Progenitor cell of endocrine pancreas (in vitro differentiated cells): ENCODE measurements at regions not wholly inside any gene's neighbourhood (a gene's known extent, or its start where the extent isn't known, plus 50 kb on each side); places are given as distances from the start of the nearest gene placed in this dataset.
"Not testable (repeated sequence)": the region's sequence is repeated elsewhere in the genome, so short reads cannot be mapped to it uniquely, and the experiment has no call there.

Experiments used
- DNase-seq: peaks from one replicate; pipeline ENCODE4 v3.0.0; 2021; ENCODE audit warnings: low spot score; ENCODE audit not compliant: unreplicated experiment
- H3K27ac Mint-ChIP-seq: 2 replicates; pipeline ENCODE4 v1.8.0; 2021; ENCODE audit warnings: mild to moderate bottlenecking, moderate library complexity, mixed read lengths
- H3K27me3 Mint-ChIP-seq: 2 replicates; pipeline ENCODE4 v1.8.0; 2021; ENCODE audit warnings: mixed read lengths
- H3K36me3 Mint-ChIP-seq: 2 replicates; pipeline ENCODE4 v1.8.0; 2022; ENCODE audit warnings: mixed read lengths; ENCODE audit not compliant: insufficient read depth
- H3K4me1 Mint-ChIP-seq: 2 replicates; pipeline ENCODE4 v1.8.0; 2021; ENCODE audit warnings: low read depth, mixed read lengths
- H3K4me3 Mint-ChIP-seq: 2 replicates; pipeline ENCODE4 v1.8.0; 2021; ENCODE audit warnings: low read depth, mild to moderate bottlenecking, moderate library complexity, mixed read lengths
- H3K9me3 Mint-ChIP-seq: 2 replicates; pipeline ENCODE4 v1.8.0; 2021; ENCODE audit warnings: low read depth, mixed read lengths
- TF ChIP-seq, protein P1 (sequence below): fragments of 200-600 bp; sonication (generic); IDR thresholded peaks from one replicate; pipeline ENCODE4 v1.5.0; 2021; ENCODE audit warnings: antibody characterized with exemption, mild to moderate bottlenecking; ENCODE audit not compliant: unreplicated experiment

DNA sequence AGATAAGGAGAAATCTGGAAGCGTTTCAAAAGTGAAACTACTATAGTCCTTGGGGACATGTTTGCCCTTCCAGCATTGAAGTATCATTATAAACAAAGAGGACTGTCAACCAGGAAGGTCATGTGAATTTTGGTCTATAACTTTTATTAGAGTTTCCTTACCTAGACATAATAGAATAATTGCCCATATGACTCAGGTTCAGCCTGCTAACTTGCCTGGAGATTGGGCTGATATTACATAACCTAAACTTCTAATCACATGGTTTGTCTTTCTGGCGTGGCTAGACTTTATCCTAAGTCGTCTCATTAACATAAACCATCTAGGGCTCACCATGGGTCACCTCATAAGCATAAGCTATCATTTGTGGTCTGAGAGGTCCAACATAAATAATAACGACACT is 775.9 kb downstream of the CENPC start:
- Mint-ChIP-seq H3K36me3 (peaks cover 1% of the 10 kb centered on the region), H3K27me3 (no peaks in the 10 kb centered on the region), H3K4me1 (no peaks in the 10 kb centered on the region), H3K27ac (no peak overlapping the region), H3K4me3 (no peak overlapping the region), H3K9me3 (peaks cover 10% of the 10 kb centered on the region)
- no peak for DNase-seq
- TF ChIP-seq, protein P1, sequence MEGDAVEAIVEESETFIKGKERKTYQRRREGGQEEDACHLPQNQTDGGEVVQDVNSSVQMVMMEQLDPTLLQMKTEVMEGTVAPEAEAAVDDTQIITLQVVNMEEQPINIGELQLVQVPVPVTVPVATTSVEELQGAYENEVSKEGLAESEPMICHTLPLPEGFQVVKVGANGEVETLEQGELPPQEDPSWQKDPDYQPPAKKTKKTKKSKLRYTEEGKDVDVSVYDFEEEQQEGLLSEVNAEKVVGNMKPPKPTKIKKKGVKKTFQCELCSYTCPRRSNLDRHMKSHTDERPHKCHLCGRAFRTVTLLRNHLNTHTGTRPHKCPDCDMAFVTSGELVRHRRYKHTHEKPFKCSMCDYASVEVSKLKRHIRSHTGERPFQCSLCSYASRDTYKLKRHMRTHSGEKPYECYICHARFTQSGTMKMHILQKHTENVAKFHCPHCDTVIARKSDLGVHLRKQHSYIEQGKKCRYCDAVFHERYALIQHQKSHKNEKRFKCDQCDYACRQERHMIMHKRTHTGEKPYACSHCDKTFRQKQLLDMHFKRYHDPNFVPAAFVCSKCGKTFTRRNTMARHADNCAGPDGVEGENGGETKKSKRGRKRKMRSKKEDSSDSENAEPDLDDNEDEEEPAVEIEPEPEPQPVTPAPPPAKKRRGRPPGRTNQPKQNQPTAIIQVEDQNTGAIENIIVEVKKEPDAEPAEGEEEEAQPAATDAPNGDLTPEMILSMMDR, result no peak

DNA sequence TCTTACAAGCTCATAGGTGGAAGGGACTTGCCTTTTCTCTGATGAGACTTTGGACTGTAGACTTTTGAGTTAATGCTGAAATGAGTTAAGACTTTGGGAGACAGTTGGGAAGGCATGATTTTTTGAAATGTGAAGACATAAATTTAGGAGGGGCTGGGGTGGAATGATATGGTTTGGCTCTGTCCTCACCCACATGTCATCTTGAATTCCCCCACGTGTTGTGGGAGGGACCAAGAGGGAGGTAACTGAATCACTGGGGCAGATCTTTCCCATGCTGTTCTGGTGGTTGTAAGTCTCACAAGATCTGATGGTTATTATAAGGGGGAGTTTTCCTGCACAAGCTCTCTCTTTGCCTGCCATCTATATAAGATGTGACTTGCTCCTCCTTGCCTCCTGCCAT is 777.9 kb downstream of the CENPC start:
- Mint-ChIP-seq H3K9me3 (peaks cover 13% of the 10 kb centered on the region), H3K27me3 (no peaks in the 10 kb centered on the region), H3K4me1 (no peaks in the 10 kb centered on the region), H3K36me3 (peaks cover 1% of the 10 kb centered on the region), H3K27ac (no peak overlapping the region), H3K4me3 (no peak overlapping the region)
- TF ChIP-seq, protein P1, result no peak
- DNase-seq, result no peak

DNA sequence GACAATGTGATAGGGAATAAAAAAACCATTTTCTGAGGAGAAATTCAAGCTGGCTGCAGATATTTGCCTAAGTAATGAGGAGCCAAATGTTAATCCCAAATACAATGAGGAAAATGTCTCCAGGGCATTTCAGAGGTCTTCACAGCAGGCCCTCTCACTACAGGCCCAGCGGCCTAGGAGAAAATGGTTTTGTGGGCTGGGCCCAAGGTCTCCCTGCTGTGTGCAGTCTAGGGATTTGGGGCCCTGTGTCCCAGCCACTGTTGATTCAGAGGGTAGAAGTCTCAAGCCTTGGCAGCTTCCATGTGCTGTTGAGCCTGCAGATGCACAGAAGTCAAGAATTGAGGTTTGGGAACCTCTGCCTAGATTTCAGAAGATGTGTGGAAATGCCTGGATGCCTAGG is 778.7 kb downstream of the CENPC start:
- Mint-ChIP-seq H3K36me3 (no peaks in the 10 kb centered on the region), H3K4me1 (no peaks in the 10 kb centered on the region), H3K4me3 (no peak overlapping the region), H3K27me3 (no peaks in the 10 kb centered on the region), H3K27ac (no peak overlapping the region), H3K9me3 (peaks cover 4% of the 10 kb centered on the region)
- TF ChIP-seq, protein P1, result no peak
- no peak for DNase-seq

DNA sequence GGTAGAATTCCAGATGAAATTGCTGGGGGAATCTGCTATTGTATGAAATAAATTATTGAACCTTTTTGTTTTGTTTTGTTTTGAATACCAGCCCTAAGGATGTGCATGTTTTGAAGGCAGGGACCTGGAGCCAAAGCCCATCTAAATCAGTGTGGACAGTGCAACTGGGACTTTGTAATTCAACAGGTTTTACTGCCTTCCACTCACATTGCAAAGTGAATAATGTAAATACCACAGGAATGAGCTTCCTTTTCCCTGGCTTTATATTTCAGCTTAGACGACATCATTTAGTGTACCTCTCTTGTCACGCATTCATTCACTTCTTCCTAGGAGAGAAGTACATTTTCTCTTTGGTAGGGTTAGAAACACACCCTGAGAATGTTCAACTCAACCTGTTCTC is 795.0 kb downstream of the CENPC start:
- TF ChIP-seq, protein P1, result no peak
- Mint-ChIP-seq H3K27ac (no peak overlapping the region), H3K4me3 (no peak overlapping the region), H3K9me3 (no peaks in the 10 kb centered on the region), H3K36me3 (no peaks in the 10 kb centered on the region), H3K27me3 (no peaks in the 10 kb centered on the region), H3K4me1 (peaks cover 5% of the 10 kb centered on the region)
- no peak for DNase-seq

DNA sequence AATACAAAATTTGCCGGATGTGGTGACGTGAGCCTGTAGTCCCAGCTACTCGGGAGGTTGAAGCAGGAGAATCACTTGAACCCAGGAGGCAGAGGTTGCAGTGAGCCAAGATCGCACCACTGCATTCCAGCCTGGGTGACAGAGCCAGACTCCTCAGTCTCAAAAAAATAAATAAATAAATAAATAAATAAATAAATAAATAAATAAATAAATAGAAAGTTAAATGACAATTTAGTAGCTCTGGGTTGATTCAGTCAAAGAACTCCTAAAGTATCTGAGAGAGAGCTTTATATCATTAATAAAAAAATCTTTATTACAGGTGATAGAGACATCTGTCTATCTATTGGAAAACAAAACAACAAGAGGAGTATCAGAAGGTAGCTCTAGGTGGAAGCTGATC is 798.4 kb downstream of the CENPC start:
- H3K27ac Mint-ChIP-seq, H3K27me3 Mint-ChIP-seq, DNase-seq, H3K4me1 Mint-ChIP-seq, H3K9me3 Mint-ChIP-seq, H3K4me3 Mint-ChIP-seq, H3K36me3 Mint-ChIP-seq: not testable (repeated sequence)

DNA sequence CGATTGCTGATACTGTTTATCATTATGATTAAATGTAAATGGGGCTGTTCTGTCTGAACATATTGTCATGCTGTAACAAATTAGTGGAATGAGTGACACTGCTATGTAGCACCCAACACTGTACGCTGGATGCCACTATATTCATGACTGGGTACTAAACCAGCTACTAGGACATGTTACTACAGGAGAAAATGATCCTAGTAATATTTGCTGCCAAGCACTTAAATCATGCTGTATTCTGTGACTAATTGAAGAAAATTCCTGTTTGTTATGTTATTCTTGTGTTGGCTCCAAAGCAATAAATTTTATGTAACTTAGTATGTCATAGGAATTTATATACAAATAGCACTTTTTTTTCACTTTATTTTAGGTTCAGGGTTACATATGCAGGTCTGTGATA is 804.2 kb downstream of the CENPC start:
- Mint-ChIP-seq H3K27ac (no peak overlapping the region), H3K27me3 (no peaks in the 10 kb centered on the region), H3K4me1 (peaks cover 1% of the 10 kb centered on the region), H3K9me3 (no peaks in the 10 kb centered on the region), H3K36me3 (no peaks in the 10 kb centered on the region), H3K4me3 (no peak overlapping the region)
- TF ChIP-seq, protein P1, result no peak
- no peak for DNase-seq
